Transverse colon (tissue), 4 donors: ENCODE measurements at regions not wholly inside any gene's neighbourhood (a gene's known extent, or its start where the extent isn't known, plus 50 kb on each side); places are given as distances from the start of the nearest gene placed in this dataset.

Experiments used
- DNase-seq: peaks from one replicate; pipeline ENCODE4 v3.0.0-alpha.2; 2019
- H3K27ac ChIP-seq, 4 donors: fragments of 200-600 bp; sonication (generic); 2 replicates each; pipeline ENCODE4 v1.5.1; 2016 to 2018; ENCODE audit warnings: inconsistent platforms in 4 of 4
- H3K27me3 ChIP-seq: fragments of 200-600 bp; sonication (generic); 2 replicates; pipeline ENCODE4 v1.5.1; 2017; ENCODE audit warnings: inconsistent platforms
- H3K36me3 ChIP-seq, 4 donors: fragments of 200-600 bp; sonication (generic); 2 replicates each; pipeline ENCODE4 v1.5.1; 2017 to 2019; ENCODE audit warnings: inconsistent platforms in 4 of 4
- H3K4me1 ChIP-seq, 4 donors: fragments of 200-600 bp; sonication (generic); 2 replicates each; pipeline ENCODE4 v1.5.1; 2017 to 2020; ENCODE audit warnings: inconsistent platforms in 4 of 4
- H3K4me3 ChIP-seq, 4 donors: fragments of 200-600 bp; sonication (generic); 1 replicate in 1 of 4; 2 replicates in 3 of 4; pipeline versions ENCODE4 v1.5.1 to v1.6.1; 2017 to 2019; ENCODE audit warnings: inconsistent platforms in 4 of 4
- H3K9me3 ChIP-seq, 2 donors: fragments of 200-600 bp; sonication (generic); 2 replicates each; pipeline ENCODE4 v1.5.1; 2017 to 2019; ENCODE audit warnings: inconsistent platforms in 2 of 2
- CTCF ChIP-seq, 5 experiments: fragments of 200-600 bp in 3 of 5; fragments of 450-650 bp in 2 of 5; sonication (generic) in 3 of 5; IDR thresholded peaks; 1 replicate in 2 of 5; 2 replicates in 3 of 5; pipeline ENCODE4 v1.5.1; 2016 to 2017; ENCODE audit warnings: antibody characterized with exemption in 5 of 5, inconsistent platforms in 3 of 5, mild to moderate bottlenecking in 2 of 5, moderate library complexity in 1 of 5
- EP300 ChIP-seq: sonication (generic); formaldehyde crosslinking; IDR thresholded peaks from one replicate; pipeline ENCODE4 v1.6.1; 2017; ENCODE audit warnings: antibody characterized with exemption, low read depth
- POLR2A ChIP-seq: fragments of 450-650 bp; IDR thresholded peaks from one replicate; pipeline ENCODE4 v1.6.1; 2016; ENCODE audit warnings: antibody characterized with exemption, mild to moderate bottlenecking, moderate library complexity
- POLR2AphosphoS5 ChIP-seq, 3 donors: sonication (generic); formaldehyde crosslinking; IDR thresholded peaks; one replicate each; pipeline ENCODE4 v1.6.1; 2016; ENCODE audit warnings: antibody characterized with exemption in 3 of 3
- WGBS, 2 donors: methylation state at CpG; one replicate each; pipeline ENCODE4 v1.1.5; 2018; ENCODE audit warnings: low coverage in 1 of 2; 5-methylcytosine and 5-hydroxymethylcytosine counted together
- in situ Hi-C, 4 donors: fragments of 200-750 bp; cut with MboI; loops; one replicate each; pipeline versions ENCODE4 v1.15.0 to v1.15.1; 2017; ENCODE audit warnings: low sequenced_read_pairs in 3 of 4, low pct_ligation_motif_present in 1 of 4, low pct_unique_long_range_greater_than_20kb in 1 of 4
- intact Hi-C: fragments of 100-400 bp; cut with DNase I; formaldehyde crosslinking; loops from one replicate; pipeline ENCODE4 v1.15.1; 2023; ENCODE audit warnings: low total_unique reads

DNA sequence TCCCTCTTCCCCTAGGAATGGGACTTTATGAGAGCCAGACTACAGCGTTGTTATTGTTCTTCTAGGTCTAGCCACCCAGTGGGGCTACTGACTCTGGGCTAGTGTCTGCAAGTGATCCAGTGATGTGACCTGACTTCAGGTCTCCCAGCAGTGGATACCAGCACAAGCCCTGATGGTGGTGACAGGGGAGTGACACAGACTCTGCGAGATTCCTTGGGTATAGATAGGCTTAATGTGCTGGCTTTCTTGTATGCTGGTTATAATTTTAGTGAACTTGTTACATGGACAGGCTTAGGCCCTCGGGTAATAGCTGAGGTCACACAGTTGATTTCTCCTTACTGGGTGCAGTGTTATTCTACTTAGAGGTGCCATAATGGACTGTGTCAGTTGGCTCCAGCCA lies 106.9 kb downstream of the TBC1D30 start:
- intact Hi-C loops (no loop called here), in situ Hi-C loops (no loop called here)
- Histone ChIP-seq H3K27me3 (no peaks in the 10 kb centered on the region), H3K27ac (no peak overlapping the region), H3K4me3 (no peak overlapping the region), H3K36me3 (no peaks in the 10 kb centered on the region), H3K4me1 (no peaks in the 10 kb centered on the region), H3K9me3 (no peaks in the 10 kb centered on the region)
- TF ChIP-seq CTCF (IDR thresholded peaks at IDR 0.05) = no peak
- no peak for TF ChIP-seq EP300
- TF ChIP-seq POLR2AphosphoS5 (IDR thresholded peaks at IDR 0.05) = no peak
- no peak for TF ChIP-seq POLR2A
- 88% methylated on average over 3 of the region's 3 CpGs; no CpG with 5 or more reads in 1 of the 2 donors for WGBS, 2 donors
- no peak for DNase-seq

DNA sequence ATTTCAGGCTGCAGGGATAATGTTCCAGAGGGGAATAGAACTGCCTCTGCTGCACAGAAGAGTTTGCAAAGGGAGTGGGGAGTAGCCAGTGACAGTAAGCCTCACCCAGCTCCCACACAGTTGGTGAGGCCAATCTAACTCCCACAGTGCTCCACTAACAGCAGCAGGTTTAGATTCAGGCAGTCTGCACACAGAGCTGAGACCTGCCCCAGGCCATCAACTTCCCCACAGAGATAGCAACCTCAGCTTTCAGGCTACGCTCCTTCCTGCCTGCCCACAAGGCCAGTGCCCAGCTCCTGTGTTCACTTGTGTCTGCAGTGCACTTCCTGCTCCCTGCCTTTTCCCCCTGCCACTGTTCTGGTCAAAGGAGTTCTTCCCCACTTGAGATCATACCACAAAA lies 107.5 kb downstream of the TBC1D30 start:
- intact Hi-C loops = no loop called here

GRCh38 chr12:64933791-64934190 lies 109.3 kb downstream of the TBC1D30 start:
- Histone ChIP-seq H3K4me1 (no peaks in the 10 kb centered on the region), H3K4me3 (no peak overlapping the region), H3K27ac (no peak overlapping the region), H3K9me3 (no peaks in the 10 kb centered on the region), H3K27me3 (no peaks in the 10 kb centered on the region), H3K36me3 (no peaks in the 10 kb centered on the region)
- no peak for TF ChIP-seq CTCF (IDR thresholded peaks at IDR 0.05)
- no peak for TF ChIP-seq POLR2A
- TF ChIP-seq EP300 = no peak
- no peak for TF ChIP-seq POLR2AphosphoS5 (IDR thresholded peaks at IDR 0.05)
- in situ Hi-C loops = no loop called here
- intact Hi-C loops = no loop called here
- no peak for DNase-seq
- 54 to 67% methylated on average over 2 of the region's 2 CpGs for WGBS, 2 donors

More for the DNA sequence above, 107.5 kb downstream of the TBC1D30 start:
- no peak for TF ChIP-seq CTCF (IDR thresholded peaks at IDR 0.05)
- no peak for TF ChIP-seq POLR2AphosphoS5 (IDR thresholded peaks at IDR 0.05)
- no peak for TF ChIP-seq POLR2A
- TF ChIP-seq EP300 = no peak
- Histone ChIP-seq H3K27ac (no peak overlapping the region), H3K36me3 (no peaks in the 10 kb centered on the region), H3K4me1 (no peaks in the 10 kb centered on the region), H3K4me3 (no peak overlapping the region), H3K27me3 (no peaks in the 10 kb centered on the region), H3K9me3 (no peaks in the 10 kb centered on the region)
- in situ Hi-C loops = no loop called here
- no peak for DNase-seq
- 79% methylated on average over 1 of the region's 1 CpG; no CpG with 5 or more reads in 1 of the 2 donors for WGBS, 2 donors

DNA sequence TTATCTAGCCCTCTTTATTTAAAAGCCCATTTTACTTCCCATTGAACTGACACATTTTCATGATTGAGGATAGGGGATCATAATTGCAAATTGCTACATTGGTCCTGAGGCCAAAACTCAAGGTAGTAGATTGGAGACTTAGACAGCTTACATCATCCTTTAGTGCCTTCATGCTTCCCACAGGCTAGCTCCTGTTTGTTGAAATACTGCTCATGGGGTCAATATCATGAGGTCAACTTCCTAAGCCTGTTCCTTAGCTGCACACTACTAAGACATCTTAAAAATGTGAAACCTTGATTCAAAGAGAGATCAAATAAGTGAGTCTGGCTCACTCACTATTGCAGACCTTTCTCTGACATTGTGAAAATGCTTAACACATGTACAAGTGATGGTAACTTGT lies 113.0 kb downstream of the TBC1D30 start:
- H3K4me3 ChIP-seq = no peak overlapping the region
- H3K4me1 ChIP-seq = no peaks in the 10 kb centered on the region
- in situ Hi-C loops = no loop called here
- H3K36me3 ChIP-seq = no peaks in the 10 kb centered on the region
- no peaks in the 10 kb centered on the region for H3K9me3 ChIP-seq
- no peak for TF ChIP-seq POLR2A
- no peak for TF ChIP-seq POLR2AphosphoS5 (IDR thresholded peaks at IDR 0.05)
- TF ChIP-seq EP300 = no peak
- TF ChIP-seq CTCF (IDR thresholded peaks at IDR 0.05) = no peak
- DNase-seq = no peak
- intact Hi-C loops = no loop called here
- no peak overlapping the region for H3K27ac ChIP-seq
- no peaks in the 10 kb centered on the region for H3K27me3 ChIP-seq
